Caco-2 (cell line): ENCODE measurements at regions not wholly inside any gene's neighbourhood (a gene's known extent, or its start where the extent isn't known, plus 50 kb on each side); places are given as distances from the start of the nearest gene placed in this dataset.

ENCODE experiments used
- BruUV-seq: library from RNA; stranded (reverse); fragments of 400-500 nt; replicated peaks from 2 replicates; lab custom pipeline; 2021; lab: Mats Ljungman, UMichigan
- CTCF ChIA-PET: fragments of 300-600 bp; sonication (Branson Sonifier 250); formaldehyde crosslinking; loops from one replicate; lab custom pipeline; 2022; ENCODE audit warnings: antibody characterized with exemption; lab: Charles Lee
- POLR2A ChIA-PET: fragments of 300-600 bp; sonication (Branson Sonifier 250); formaldehyde crosslinking; loops from one replicate; lab custom pipeline; 2022; ENCODE audit warnings: antibody characterized with exemption; lab: Charles Lee
- DNase-seq, 2 experiments: peaks; one replicate each; pipeline versions ENCODE4 v3.0.0 to v3.0.0-alpha.2; 2020 to 2022
- H3K27me3 ChIP-seq: replicated peaks from 2 replicates; pipeline ENCODE4 v1.6.0; 2011; ENCODE audit warnings: low read length; ENCODE audit not compliant: control insufficient read depth, insufficient read depth
- H3K36me3 ChIP-seq: 2 replicates; pipeline ENCODE4 v1.5.1; 2011; ENCODE audit warnings: low read length; ENCODE audit not compliant: control insufficient read depth, insufficient read depth
- H3K4me1 ChIP-seq: fragments of 250-450 bp; sonication (Bioruptor Pico); 2 replicates; pipeline ENCODE4 v1.5.1; 2020; ENCODE audit warnings: mild to moderate bottlenecking
- H3K4me3 ChIP-seq: 2 replicates; pipeline ENCODE4 v1.5.1; 2011; ENCODE audit warnings: low read depth, mild to moderate bottlenecking, control low read depth, low read length
- H3K9me3 ChIP-seq: fragments of 250-450 bp; sonication (Bioruptor Pico); 2 replicates; pipeline ENCODE4 v1.5.1; 2020; ENCODE audit warnings: mild to moderate bottlenecking, moderate library complexity
- H3K27ac Mint-ChIP-seq: one replicate; pipeline ENCODE4 v1.8.0; 2022; ENCODE audit warnings: mixed read lengths; ENCODE audit not compliant: unreplicated experiment
- H3K27me3 Mint-ChIP-seq: one replicate; pipeline ENCODE4 v1.8.0; 2022; ENCODE audit warnings: mixed read lengths; ENCODE audit not compliant: insufficient read depth, unreplicated experiment
- H3K36me3 Mint-ChIP-seq: one replicate; pipeline ENCODE4 v1.8.0; 2022; ENCODE audit warnings: mild to moderate bottlenecking, mixed read lengths; ENCODE audit not compliant: insufficient read depth, unreplicated experiment
- H3K4me1 Mint-ChIP-seq: one replicate; pipeline ENCODE4 v1.8.0; 2022; ENCODE audit warnings: low read depth, mixed read lengths; ENCODE audit not compliant: unreplicated experiment
- H3K4me3 Mint-ChIP-seq: one replicate; pipeline ENCODE4 v1.8.0; 2022; ENCODE audit warnings: mild to moderate bottlenecking, moderate library complexity, mixed read lengths; ENCODE audit not compliant: unreplicated experiment
- H3K9me3 Mint-ChIP-seq: one replicate; pipeline ENCODE4 v1.8.0; 2022; ENCODE audit warnings: mixed read lengths; ENCODE audit not compliant: unreplicated experiment
- intact Hi-C: fragments of 100-400 bp; cut with micrococcal nuclease; formaldehyde crosslinking; loops from one replicate; pipeline ENCODE4 v1.10.0; 2022; ENCODE audit not compliant: unreplicated experiment
- TF ChIP-seq, protein P1 (sequence below), 2 experiments: fragments of 200-600 bp in 1 of 2; IDR thresholded peaks; 1 replicate in 1 of 2; 2 replicates in 1 of 2; pipeline versions ENCODE4 v1.5.1 to v1.8.0; 2011 to 2022; ENCODE audit warnings: antibody characterized with exemption in 1 of 2, control low read depth in 1 of 2, inconsistent platforms in 1 of 2, low read depth in 1 of 2, low read length in 1 of 2, mild to moderate bottlenecking in 1 of 2, moderate library complexity in 1 of 2; ENCODE audit not compliant: insufficient read depth in 1 of 2, severe bottlenecking in 1 of 2, unreplicated experiment in 1 of 2

DNA sequence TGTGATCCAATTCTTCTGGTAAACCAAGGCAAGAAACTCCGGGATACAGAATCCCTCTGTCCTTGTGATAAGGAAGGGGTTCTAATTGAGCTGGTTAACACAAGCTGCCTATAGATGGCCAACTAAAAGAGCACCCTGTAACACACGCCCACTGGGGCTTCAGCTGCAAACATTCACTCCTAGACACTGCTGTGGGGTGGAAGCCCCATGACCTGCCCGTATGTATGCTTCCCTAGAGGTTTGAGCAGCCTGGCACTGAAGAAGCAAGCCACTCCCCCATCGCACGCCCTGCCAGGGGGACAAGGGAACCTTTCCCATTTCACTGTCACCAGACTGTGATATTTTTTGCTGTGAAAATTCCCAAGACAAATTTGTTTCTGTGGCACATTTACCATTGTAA is 516.9 kb upstream of the GOLIM4 start:
- BruUV-seq: no TSS peak
- ChIA-PET CTCF (no interaction called here), POLR2A (no interaction called here)
- Histone ChIP-seq H3K27me3 (no peaks in the 10 kb centered on the region), H3K9me3 (no peaks in the 10 kb centered on the region), H3K4me3 (no peak overlapping the region), H3K4me1 (no peaks in the 10 kb centered on the region), H3K36me3 (no peaks in the 10 kb centered on the region)
- Mint-ChIP-seq H3K9me3 (no peaks in the 10 kb centered on the region), H3K36me3 (no peaks in the 10 kb centered on the region), H3K27me3 (peaks cover 9% of the 10 kb centered on the region), H3K4me3 (no peak overlapping the region), H3K4me1 (peaks cover 7% of the 10 kb centered on the region), H3K27ac (no peak overlapping the region)
- TF ChIP-seq, protein P1, sequence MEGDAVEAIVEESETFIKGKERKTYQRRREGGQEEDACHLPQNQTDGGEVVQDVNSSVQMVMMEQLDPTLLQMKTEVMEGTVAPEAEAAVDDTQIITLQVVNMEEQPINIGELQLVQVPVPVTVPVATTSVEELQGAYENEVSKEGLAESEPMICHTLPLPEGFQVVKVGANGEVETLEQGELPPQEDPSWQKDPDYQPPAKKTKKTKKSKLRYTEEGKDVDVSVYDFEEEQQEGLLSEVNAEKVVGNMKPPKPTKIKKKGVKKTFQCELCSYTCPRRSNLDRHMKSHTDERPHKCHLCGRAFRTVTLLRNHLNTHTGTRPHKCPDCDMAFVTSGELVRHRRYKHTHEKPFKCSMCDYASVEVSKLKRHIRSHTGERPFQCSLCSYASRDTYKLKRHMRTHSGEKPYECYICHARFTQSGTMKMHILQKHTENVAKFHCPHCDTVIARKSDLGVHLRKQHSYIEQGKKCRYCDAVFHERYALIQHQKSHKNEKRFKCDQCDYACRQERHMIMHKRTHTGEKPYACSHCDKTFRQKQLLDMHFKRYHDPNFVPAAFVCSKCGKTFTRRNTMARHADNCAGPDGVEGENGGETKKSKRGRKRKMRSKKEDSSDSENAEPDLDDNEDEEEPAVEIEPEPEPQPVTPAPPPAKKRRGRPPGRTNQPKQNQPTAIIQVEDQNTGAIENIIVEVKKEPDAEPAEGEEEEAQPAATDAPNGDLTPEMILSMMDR (IDR thresholded peaks at IDR 0.05; ENCODE audit: insufficient read depth in 1 of 2, low read depth in 1 of 2, low read length in 1 of 2, severe bottlenecking in 1 of 2, unreplicated experiment in 1 of 2): no peak
- DNase-seq: no peak
- intact Hi-C loops: no loop called here

- no peak overlapping the region for H3K27ac Mint-ChIP-seq
- no peaks in the 10 kb centered on the region for H3K27me3 ChIP-seq
- no peaks in the 10 kb centered on the region for H3K9me3 Mint-ChIP-seq
- ChIA-PET CTCF (no interaction called here), POLR2A (no interaction called here)
- peaks cover 10% of the 10 kb centered on the region for H3K27me3 Mint-ChIP-seq
- H3K4me3 ChIP-seq: no peak overlapping the region
- no peaks in the 10 kb centered on the region for H3K9me3 ChIP-seq
- intact Hi-C loops: no loop called here
- DNase-seq: no peak
- H3K4me3 Mint-ChIP-seq: no peak overlapping the region
- H3K4me1 ChIP-seq: no peaks in the 10 kb centered on the region
- no TSS peak for BruUV-seq
- no peaks in the 10 kb centered on the region for H3K36me3 Mint-ChIP-seq
- peaks cover 7% of the 10 kb centered on the region for H3K4me1 Mint-ChIP-seq
- TF ChIP-seq, protein P1 (IDR thresholded peaks at IDR 0.05; ENCODE audit: insufficient read depth in 1 of 2, low read depth in 1 of 2, low read length in 1 of 2, severe bottlenecking in 1 of 2, unreplicated experiment in 1 of 2): no peak
- H3K36me3 ChIP-seq: no peaks in the 10 kb centered on the region
Measured at GRCh38 chr3:168611826-168612225, 516.1 kb upstream of the GOLIM4 start.

- no TSS peak for BruUV-seq
- H3K4me1 Mint-ChIP-seq: peaks cover 2% of the 10 kb centered on the region
- ChIA-PET CTCF (no interaction called here), POLR2A (no interaction called here)
- no peaks in the 10 kb centered on the region for H3K36me3 ChIP-seq
- no peaks in the 10 kb centered on the region for H3K9me3 Mint-ChIP-seq
- no peak overlapping the region for H3K4me3 Mint-ChIP-seq
- no peak overlapping the region for H3K27ac Mint-ChIP-seq
- H3K4me3 ChIP-seq: no peak overlapping the region
- H3K9me3 ChIP-seq: no peaks in the 10 kb centered on the region
- H3K4me1 ChIP-seq: no peaks in the 10 kb centered on the region
- H3K36me3 Mint-ChIP-seq: no peaks in the 10 kb centered on the region
- peaks cover 13% of the 10 kb centered on the region for H3K27me3 Mint-ChIP-seq
- no peaks in the 10 kb centered on the region for H3K27me3 ChIP-seq
- TF ChIP-seq, protein P1 (IDR thresholded peaks at IDR 0.05; ENCODE audit: insufficient read depth in 1 of 2, low read depth in 1 of 2, low read length in 1 of 2, severe bottlenecking in 1 of 2, unreplicated experiment in 1 of 2): no peak
- no peak for DNase-seq
- intact Hi-C loops: no loop called here
Measured at GRCh38 chr3:168608926-168609325, 513.2 kb upstream of the GOLIM4 start.
